Body of pancreas (tissue), 4 donors: ENCODE measurements at regions not wholly inside any gene's neighbourhood (a gene's known extent, or its start where the extent isn't known, plus 50 kb on each side); places are given as distances from the start of the nearest gene placed in this dataset.
"Not testable (repeated sequence)": the region's sequence is repeated elsewhere in the genome, so short reads cannot be mapped to it uniquely, and the experiment has no call there.

Source experiments
- ATAC-seq: fragments of 150-250 bp; one replicate; pipeline ENCODE4 v1.9.1; 2016
- DNase-seq, 4 donors: peaks; one replicate each; pipeline ENCODE4 v3.0.0-alpha.2; 2019
- H3K27ac ChIP-seq, 4 donors: fragments of 200-600 bp; sonication (generic); 1 replicate in 3 of 4; 2 replicates in 1 of 4; pipeline versions ENCODE4 v1.5.1 to v1.6.1; 2016 to 2019; ENCODE audit warnings: mild to moderate bottlenecking in 1 of 4, mixed read lengths in 1 of 4, moderate library complexity in 1 of 4
- H3K27me3 ChIP-seq, 2 donors: fragments of 200-600 bp; sonication (generic); one replicate each; pipeline ENCODE4 v1.6.0; 2016; ENCODE audit warnings: mild to moderate bottlenecking in 1 of 2
- H3K36me3 ChIP-seq, 2 donors: fragments of 200-600 bp; sonication (generic); replicated peaks in 1 of 2; 2 replicates each; pipeline ENCODE4 v1.5.1; 2016; ENCODE audit warnings: low read depth in 2 of 2; ENCODE audit not compliant: insufficient read depth in 1 of 2
- H3K4me1 ChIP-seq: fragments of 200-600 bp; sonication (generic); one replicate; pipeline ENCODE4 v1.6.0; 2016
- H3K4me3 ChIP-seq, 2 donors: fragments of 200-600 bp; sonication (generic); 1 replicate in 1 of 2; 2 replicates in 1 of 2; pipeline ENCODE4 v1.5.1; 2016 to 2019
- H3K9me3 ChIP-seq, 3 donors: fragments of 200-600 bp; sonication (generic); 1 replicate in 2 of 3; 2 replicates in 1 of 3; pipeline ENCODE4 v1.5.1; 2016
- CTCF ChIP-seq, 7 experiments: fragments of 450-650 bp in 4 of 7; fragments of 200-600 bp in 3 of 7; sonication (generic) in 3 of 7; IDR thresholded peaks; one replicate each; pipeline ENCODE4 v1.5.1; 2016 to 2019; ENCODE audit warnings: antibody characterized with exemption in 7 of 7
- POLR2A ChIP-seq, 3 donors: fragments of 450-650 bp; IDR thresholded peaks; one replicate each; pipeline ENCODE4 v1.6.1; 2016; ENCODE audit warnings: antibody characterized with exemption in 3 of 3, mild to moderate bottlenecking in 2 of 3
- WGBS, 2 donors: methylation state at CpG; one replicate each; pipeline ENCODE4 v1.1.5; 2017; 5-methylcytosine and 5-hydroxymethylcytosine counted together
- intact Hi-C: fragments of 100-400 bp; cut with DNase I; formaldehyde crosslinking; loops from one replicate; pipeline ENCODE4 v1.15.1; 2023

GRCh38 chr15:84151205-84151931, 84.2 kb upstream of the GOLGA6L4 start:
- TF ChIP-seq CTCF (IDR thresholded peaks at IDR 0.05) (no peak), POLR2A (IDR thresholded peaks at IDR 0.05) (no peak)
- WGBS, 2 donors = 83 to 88% methylated on average over 6 to 11 of the region's 11 CpGs
- Histone ChIP-seq H3K4me3 (no peak overlapping the region), H3K27ac (no peak overlapping the region), H3K4me1 (no peaks in the 10 kb centered on the region), H3K9me3 (no peaks in the 10 kb centered on the region), H3K27me3 (no peaks in the 10 kb centered on the region), H3K36me3 (no peaks in the 10 kb centered on the region)
- DNase-seq (no peak), ATAC-seq (no peak)
- intact Hi-C loops = no loop called here

GRCh38 chr15:84152381-84152979, 83.1 kb upstream of the GOLGA6L4 start:
- H3K36me3 ChIP-seq, H3K27me3 ChIP-seq, H3K4me3 ChIP-seq, H3K9me3 ChIP-seq, ATAC-seq, H3K4me1 ChIP-seq, intact Hi-C loops, H3K27ac ChIP-seq, DNase-seq: not testable (repeated sequence)
- WGBS, 2 donors = 88 to 89% methylated on average over 6 to 7 of the region's 8 CpGs

- intact Hi-C loops, ATAC-seq, H3K27ac ChIP-seq, H3K36me3 ChIP-seq, H3K4me3 ChIP-seq, H3K27me3 ChIP-seq, H3K4me1 ChIP-seq, H3K9me3 ChIP-seq, DNase-seq: not testable (repeated sequence)
- WGBS, 2 donors = 58 to 75% methylated on average over 7 to 11 of the region's 11 CpGs
Observed at GRCh38 chr15:84153655-84154140, 81.9 kb upstream of the GOLGA6L4 start.

GRCh38 chr15:84154314-84154713, 81.3 kb upstream of the GOLGA6L4 start:
- WGBS, 2 donors = 60 to 81% methylated on average over 6 to 8 of the region's 8 CpGs
- intact Hi-C loops, H3K9me3 ChIP-seq, H3K27ac ChIP-seq, H3K36me3 ChIP-seq, ATAC-seq, H3K4me1 ChIP-seq, H3K27me3 ChIP-seq, DNase-seq, H3K4me3 ChIP-seq: not testable (repeated sequence)

GRCh38 chr15:84154787-84155186, 80.8 kb upstream of the GOLGA6L4 start:
- intact Hi-C loops, H3K27ac ChIP-seq, ATAC-seq, H3K9me3 ChIP-seq, H3K4me1 ChIP-seq, H3K4me3 ChIP-seq, H3K36me3 ChIP-seq, DNase-seq, H3K27me3 ChIP-seq: not testable (repeated sequence)
- 77 to 78% methylated on average over 8 to 9 of the region's 9 CpGs for WGBS, 2 donors

- H3K4me1 ChIP-seq, H3K27ac ChIP-seq, H3K36me3 ChIP-seq, ATAC-seq, H3K27me3 ChIP-seq, DNase-seq, H3K4me3 ChIP-seq, intact Hi-C loops, H3K9me3 ChIP-seq: not testable (repeated sequence)
- 50% methylated on average over 13 of the region's 22 CpGs; no CpG with 5 or more reads in 1 of the 2 donors for WGBS, 2 donors
Observed at GRCh38 chr15:84155792-84156587, 79.6 kb upstream of the GOLGA6L4 start.

- 74 to 76% methylated on average over 2 to 3 of the region's 3 CpGs for WGBS, 2 donors
- H3K27ac ChIP-seq, H3K36me3 ChIP-seq, H3K4me1 ChIP-seq, H3K4me3 ChIP-seq, ATAC-seq, H3K27me3 ChIP-seq, DNase-seq, H3K9me3 ChIP-seq, intact Hi-C loops: not testable (repeated sequence)
Observed at GRCh38 chr15:84156588-84156840, 79.1 kb upstream of the GOLGA6L4 start.

- DNase-seq, H3K4me3 ChIP-seq, H3K27ac ChIP-seq, H3K27me3 ChIP-seq, ATAC-seq, H3K36me3 ChIP-seq, H3K4me1 ChIP-seq, H3K9me3 ChIP-seq, intact Hi-C loops: not testable (repeated sequence)
- WGBS, 2 donors = 77 to 78% methylated on average over 9 to 11 of the region's 11 CpGs
Observed at GRCh38 chr15:84157056-84157632, 78.4 kb upstream of the GOLGA6L4 start.

GRCh38 chr15:84157857-84158256, 77.7 kb upstream of the GOLGA6L4 start:
- H3K4me3 ChIP-seq, H3K4me1 ChIP-seq, H3K36me3 ChIP-seq, intact Hi-C loops, H3K9me3 ChIP-seq, H3K27ac ChIP-seq, ATAC-seq, DNase-seq, H3K27me3 ChIP-seq: not testable (repeated sequence)
- WGBS, 2 donors = 79 to 83% methylated on average over 2 to 3 of the region's 3 CpGs

- H3K4me1 ChIP-seq, H3K27me3 ChIP-seq: not testable (repeated sequence)
- 94% methylated on average over 3 to 17 of the region's 17 CpGs for WGBS, 2 donors
Observed at GRCh38 chr15:84159346-84160269, 76.0 kb upstream of the GOLGA6L4 start.

More at GRCh38 chr15:84159346-84160269, 76.0 kb upstream of the GOLGA6L4 start:
- H3K36me3 ChIP-seq, DNase-seq, H3K9me3 ChIP-seq, H3K27ac ChIP-seq, ATAC-seq, H3K4me3 ChIP-seq, intact Hi-C loops: not testable (repeated sequence)
